ENCODE measurements at regions not wholly inside any gene's neighbourhood (a gene's known extent, or its start where the extent isn't known, plus 50 kb on each side); places are given as distances from the start of the nearest gene placed in this dataset.
A peak's percentile ranks its signal among the peaks of the same experiment; 100 is the strongest.

DNA sequence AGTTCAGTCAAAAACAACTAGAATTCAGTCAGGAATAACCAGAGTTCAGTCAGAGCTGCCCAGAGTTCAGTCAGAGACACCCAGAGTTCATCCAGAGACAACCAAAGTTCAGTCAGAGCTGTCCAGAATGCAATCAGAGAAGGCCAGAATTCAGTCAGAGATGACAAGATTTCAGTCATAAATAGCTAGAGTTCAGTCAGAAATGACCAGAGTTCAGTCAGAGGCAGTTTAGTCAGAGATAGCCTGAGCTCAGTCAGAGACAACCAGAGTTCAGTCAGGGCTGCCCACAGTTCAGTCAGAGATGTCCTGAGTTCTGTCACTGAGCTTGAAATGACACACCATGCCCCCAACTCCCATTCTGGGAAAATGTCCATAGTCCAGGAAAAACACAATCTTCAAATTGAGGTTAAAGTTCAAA lies 1102.8 kb downstream of the BCL11B start:
- H3K4me3 ChIP-seq (ENCODE audit: low read depth in 1 of 3, low read length in 3 of 3), result no peak overlapping the region
- H3K27me3 ChIP-seq (ENCODE audit: control insufficient read depth in 3 of 3, insufficient read depth in 3 of 3, low read length in 3 of 3), result no peaks in the 10 kb centered on the region
- no peaks in the 10 kb centered on the region for H3K36me3 ChIP-seq (ENCODE audit: control insufficient read depth in 3 of 3, insufficient read depth in 2 of 3, low read depth in 1 of 3, low read length in 3 of 3)
- no peaks in the 10 kb centered on the region for H3K4me1 ChIP-seq (ENCODE audit: control insufficient read depth in 3 of 3, insufficient read depth in 2 of 3, low read depth in 1 of 3, low read length in 2 of 3)
- no peak overlapping the region for H3K27ac ChIP-seq (ENCODE audit: low read depth in 1 of 3, low read length in 2 of 3)
- no peak for DNase-seq
- no peaks in the 10 kb centered on the region for H3K9me3 ChIP-seq (ENCODE audit: control insufficient read depth in 2 of 2, insufficient read depth in 1 of 2, low read depth in 1 of 2, low read length in 1 of 2)
- FAIRE-seq, result no peak

DNA sequence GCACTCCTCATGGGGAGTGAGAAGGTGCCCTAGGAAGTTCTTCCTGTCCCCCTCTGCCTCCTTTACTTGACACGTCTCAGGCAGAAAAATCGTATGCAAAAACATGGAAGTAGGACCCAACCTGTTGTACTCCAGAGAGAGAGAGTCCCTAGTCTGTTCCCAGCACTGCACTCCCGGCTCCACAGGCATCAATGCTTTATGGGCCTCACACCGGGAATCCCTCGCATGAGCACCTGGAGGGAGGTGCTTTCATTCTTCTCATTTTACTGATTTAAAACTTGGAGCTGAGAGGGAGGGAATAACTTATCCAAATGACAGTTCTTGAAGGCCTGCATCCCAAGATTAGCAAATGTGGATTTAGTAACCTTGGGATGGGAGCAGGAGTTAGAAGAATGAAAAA lies 1101.4 kb downstream of the BCL11B start:
- 48 to 62% (median 61%) methylated on average over 5 of the region's 5 CpGs for WGBS, 3 donors
- Histone ChIP-seq H3K4me1 (ENCODE audit: control insufficient read depth in 3 of 3, insufficient read depth in 2 of 3, low read depth in 1 of 3, low read length in 2 of 3) (no peaks in the 10 kb centered on the region), H3K36me3 (ENCODE audit: control insufficient read depth in 3 of 3, insufficient read depth in 2 of 3, low read depth in 1 of 3, low read length in 3 of 3) (no peaks in the 10 kb centered on the region), H3K27ac (ENCODE audit: low read depth in 1 of 3, low read length in 2 of 3) (no peak overlapping the region), H3K4me3 (ENCODE audit: low read depth in 1 of 3, low read length in 3 of 3) (no peak overlapping the region), H3K27me3 (ENCODE audit: control insufficient read depth in 3 of 3, insufficient read depth in 3 of 3, low read length in 3 of 3) (no peaks in the 10 kb centered on the region), H3K9me3 (ENCODE audit: control insufficient read depth in 2 of 2, insufficient read depth in 1 of 2, low read depth in 1 of 2, low read length in 1 of 2) (no peaks in the 10 kb centered on the region)
- DNase-seq (no peak), FAIRE-seq (no peak)

DNA sequence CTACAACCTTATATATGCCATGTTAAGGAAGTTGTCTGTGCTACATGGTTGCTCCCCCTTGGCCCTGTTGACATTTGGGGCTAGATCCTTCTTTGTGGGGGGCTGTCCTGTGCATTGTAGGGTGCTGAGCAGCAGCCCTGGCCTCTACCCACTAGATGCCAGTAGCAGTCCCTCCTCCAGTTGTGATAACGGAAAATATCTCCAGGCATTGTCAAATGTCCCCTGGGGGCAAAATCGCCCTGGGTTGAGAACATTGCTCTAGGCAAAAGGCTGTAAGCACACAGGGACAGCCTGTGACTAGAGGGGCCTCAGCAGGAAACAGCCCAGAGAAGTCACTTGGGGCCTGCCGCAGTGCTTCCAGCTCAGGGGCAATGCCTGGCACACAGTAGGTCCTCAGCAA lies 1100.3 kb downstream of the BCL11B start:
- FAIRE-seq, result no peak

GRCh38 chr14:98172243-98172778 lies 1099.7 kb downstream of the BCL11B start:
- no peak overlapping the region for H3K27ac ChIP-seq (ENCODE audit: low read depth in 1 of 3, low read length in 2 of 3)
- WGBS, 3 donors, result 79 to 91% (median 85%) methylated on average over 5 of the region's 5 CpGs
- no peaks in the 10 kb centered on the region for H3K9me3 ChIP-seq (ENCODE audit: control insufficient read depth in 2 of 2, insufficient read depth in 1 of 2, low read depth in 1 of 2, low read length in 1 of 2)
- no peaks in the 10 kb centered on the region for H3K36me3 ChIP-seq (ENCODE audit: control insufficient read depth in 3 of 3, insufficient read depth in 2 of 3, low read depth in 1 of 3, low read length in 3 of 3)
- peaks cover 0 to 3% (median 0%) of the 10 kb centered on the region in 3 donors for H3K4me1 ChIP-seq (ENCODE audit: control insufficient read depth in 3 of 3, insufficient read depth in 2 of 3, low read depth in 1 of 3, low read length in 2 of 3)
- no peak overlapping the region for H3K4me3 ChIP-seq (ENCODE audit: low read depth in 1 of 3, low read length in 3 of 3)
- no peaks in the 10 kb centered on the region for H3K27me3 ChIP-seq (ENCODE audit: control insufficient read depth in 3 of 3, insufficient read depth in 3 of 3, low read length in 3 of 3)
- FAIRE-seq (no peak), DNase-seq (no peak)

More for the DNA sequence above, 1100.3 kb downstream of the BCL11B start:
- Histone ChIP-seq H3K4me3 (ENCODE audit: low read depth in 1 of 3, low read length in 3 of 3) (no peak overlapping the region), H3K27ac (ENCODE audit: low read depth in 1 of 3, low read length in 2 of 3) (no peak overlapping the region), H3K4me1 (ENCODE audit: control insufficient read depth in 3 of 3, insufficient read depth in 2 of 3, low read depth in 1 of 3, low read length in 2 of 3) (peaks cover 0 to 3% (median 0%) of the 10 kb centered on the region in 3 donors), H3K9me3 (ENCODE audit: control insufficient read depth in 2 of 2, insufficient read depth in 1 of 2, low read depth in 1 of 2, low read length in 1 of 2) (no peaks in the 10 kb centered on the region), H3K36me3 (ENCODE audit: control insufficient read depth in 3 of 3, insufficient read depth in 2 of 3, low read depth in 1 of 3, low read length in 3 of 3) (no peaks in the 10 kb centered on the region), H3K27me3 (ENCODE audit: control insufficient read depth in 3 of 3, insufficient read depth in 3 of 3, low read length in 3 of 3) (no peaks in the 10 kb centered on the region)
- no peak for DNase-seq
- 79 to 100% (median 88%) methylated on average over 3 of the region's 3 CpGs for WGBS, 3 donors

- H3K36me3 ChIP-seq (ENCODE audit: control insufficient read depth in 3 of 3, insufficient read depth in 2 of 3, low read depth in 1 of 3, low read length in 3 of 3), result no peaks in the 10 kb centered on the region
- peak overlapping the region in 1 of 3 donors; percentile 56 for H3K27ac ChIP-seq (ENCODE audit: low read depth in 1 of 3, low read length in 2 of 3)
- H3K9me3 ChIP-seq (ENCODE audit: control insufficient read depth in 2 of 2, insufficient read depth in 1 of 2, low read depth in 1 of 2, low read length in 1 of 2), result no peaks in the 10 kb centered on the region
- no peak overlapping the region for H3K4me3 ChIP-seq (ENCODE audit: low read depth in 1 of 3, low read length in 3 of 3)
- H3K27me3 ChIP-seq (ENCODE audit: control insufficient read depth in 3 of 3, insufficient read depth in 3 of 3, low read length in 3 of 3), result no peaks in the 10 kb centered on the region
- FAIRE-seq (no peak), DNase-seq (peak; percentile 14 to 46)
- WGBS, 3 donors, result 18 to 23% (median 21%) methylated on average over 7 of the region's 7 CpGs
- H3K4me1 ChIP-seq (ENCODE audit: control insufficient read depth in 3 of 3, insufficient read depth in 2 of 3, low read depth in 1 of 3, low read length in 2 of 3), result peaks cover 0 to 3% (median 0%) of the 10 kb centered on the region in 3 donors
These were observed 1098.7 kb downstream of the BCL11B start for GRCh38 chr14:98173305-98173704.

- no peaks in the 10 kb centered on the region for H3K27me3 ChIP-seq (ENCODE audit: control insufficient read depth in 3 of 3, insufficient read depth in 3 of 3, low read length in 3 of 3)
- DNase-seq, result no peak
- H3K4me1 ChIP-seq (ENCODE audit: control insufficient read depth in 3 of 3, insufficient read depth in 2 of 3, low read depth in 1 of 3, low read length in 2 of 3), result peaks cover 0 to 3% (median 0%) of the 10 kb centered on the region in 3 donors
- H3K27ac ChIP-seq (ENCODE audit: low read depth in 1 of 3, low read length in 2 of 3), result peak overlapping the region in 1 of 3 donors; percentile 45
- H3K36me3 ChIP-seq (ENCODE audit: control insufficient read depth in 3 of 3, insufficient read depth in 2 of 3, low read depth in 1 of 3, low read length in 3 of 3), result no peaks in the 10 kb centered on the region
- H3K9me3 ChIP-seq (ENCODE audit: control insufficient read depth in 2 of 2, insufficient read depth in 1 of 2, low read depth in 1 of 2, low read length in 1 of 2), result no peaks in the 10 kb centered on the region
- no peak overlapping the region for H3K4me3 ChIP-seq (ENCODE audit: low read depth in 1 of 3, low read length in 3 of 3)
- no peak for FAIRE-seq
- 51 to 73% (median 71%) methylated on average over 2 of the region's 2 CpGs for WGBS, 3 donors
These were observed 1098.0 kb downstream of the BCL11B start for GRCh38 chr14:98174041-98174440.

GRCh38 chr14:98175436-98175835 lies 1096.6 kb downstream of the BCL11B start:
- peak overlapping the region in 1 of 3 donors; percentile 48 for H3K27ac ChIP-seq (ENCODE audit: low read depth in 1 of 3, low read length in 2 of 3)
- no peak for FAIRE-seq

DNA sequence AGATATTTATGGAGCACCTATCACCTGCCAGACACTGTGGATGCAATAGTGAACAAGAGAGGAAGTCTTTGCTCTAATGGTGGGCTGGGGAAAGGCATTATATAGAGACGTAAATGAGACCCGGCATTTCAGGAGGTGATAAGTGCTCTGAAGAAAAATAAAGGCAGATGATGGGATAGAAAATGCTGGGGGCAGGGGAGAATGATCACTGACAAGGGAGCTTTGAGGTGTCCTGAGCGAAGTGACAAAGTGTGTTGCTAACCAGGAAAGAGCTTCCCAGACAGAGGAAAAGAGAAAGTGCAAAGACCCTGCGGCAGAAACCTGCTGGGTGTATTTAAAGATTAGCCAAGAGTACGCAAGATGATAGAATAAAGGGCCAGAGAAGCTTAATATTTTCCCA lies 1096.1 kb downstream of the BCL11B start:
- no peaks in the 10 kb centered on the region for H3K9me3 ChIP-seq (ENCODE audit: control insufficient read depth in 2 of 2, insufficient read depth in 1 of 2, low read depth in 1 of 2, low read length in 1 of 2)
- H3K36me3 ChIP-seq (ENCODE audit: control insufficient read depth in 3 of 3, insufficient read depth in 2 of 3, low read depth in 1 of 3, low read length in 3 of 3), result no peaks in the 10 kb centered on the region
- WGBS, 3 donors, result 75 to 78% (median 76%) methylated on average over 5 of the region's 5 CpGs
- H3K27ac ChIP-seq (ENCODE audit: low read depth in 1 of 3, low read length in 2 of 3), result no peak overlapping the region
- H3K4me1 ChIP-seq (ENCODE audit: control insufficient read depth in 3 of 3, insufficient read depth in 2 of 3, low read depth in 1 of 3, low read length in 2 of 3), result peaks cover 0 to 3% (median 0%) of the 10 kb centered on the region in 3 donors
- no peak overlapping the region for H3K4me3 ChIP-seq (ENCODE audit: low read depth in 1 of 3, low read length in 3 of 3)
- no peak for FAIRE-seq
- no peak for DNase-seq
- no peaks in the 10 kb centered on the region for H3K27me3 ChIP-seq (ENCODE audit: control insufficient read depth in 3 of 3, insufficient read depth in 3 of 3, low read length in 3 of 3)

More at GRCh38 chr14:98175436-98175835, 1096.6 kb downstream of the BCL11B start:
- peak in 1 of 2 donors; percentile 19 for DNase-seq
- no peaks in the 10 kb centered on the region for H3K9me3 ChIP-seq (ENCODE audit: control insufficient read depth in 2 of 2, insufficient read depth in 1 of 2, low read depth in 1 of 2, low read length in 1 of 2)
- WGBS, 3 donors, result 79 to 92% (median 85%) methylated on average over 4 of the region's 4 CpGs
- H3K4me1 ChIP-seq (ENCODE audit: control insufficient read depth in 3 of 3, insufficient read depth in 2 of 3, low read depth in 1 of 3, low read length in 2 of 3), result peaks cover 0 to 3% (median 0%) of the 10 kb centered on the region in 3 donors
- H3K36me3 ChIP-seq (ENCODE audit: control insufficient read depth in 3 of 3, insufficient read depth in 2 of 3, low read depth in 1 of 3, low read length in 3 of 3), result no peaks in the 10 kb centered on the region
- H3K27me3 ChIP-seq (ENCODE audit: control insufficient read depth in 3 of 3, insufficient read depth in 3 of 3, low read length in 3 of 3), result no peaks in the 10 kb centered on the region
- no peak overlapping the region for H3K4me3 ChIP-seq (ENCODE audit: low read depth in 1 of 3, low read length in 3 of 3)

DNA sequence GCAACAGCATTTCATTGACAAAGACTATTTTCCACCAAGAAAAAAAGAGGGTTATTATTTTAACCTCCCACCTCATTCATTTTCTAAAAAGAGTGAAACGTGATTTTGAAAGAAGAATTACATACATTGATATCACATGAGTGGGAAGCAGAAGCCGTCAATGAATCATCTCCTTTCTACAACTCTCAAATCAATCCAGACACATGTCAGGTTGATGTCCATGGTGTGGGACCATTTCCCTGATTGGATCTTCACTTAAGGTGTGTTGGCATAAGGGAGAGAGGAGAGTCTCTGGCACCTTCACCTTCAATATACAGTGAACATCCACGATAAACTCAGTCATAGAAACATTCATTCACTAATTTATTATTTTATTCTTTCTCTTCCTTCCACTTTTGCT lies 1095.1 kb downstream of the BCL11B start:
- FAIRE-seq (no peak), DNase-seq (no peak)
- no peaks in the 10 kb centered on the region for H3K36me3 ChIP-seq (ENCODE audit: control insufficient read depth in 3 of 3, insufficient read depth in 2 of 3, low read depth in 1 of 3, low read length in 3 of 3)
- WGBS, 3 donors, result 67 to 76% (median 75%) methylated on average over 3 of the region's 3 CpGs
- H3K27me3 ChIP-seq (ENCODE audit: control insufficient read depth in 3 of 3, insufficient read depth in 3 of 3, low read length in 3 of 3), result no peaks in the 10 kb centered on the region
- H3K9me3 ChIP-seq (ENCODE audit: control insufficient read depth in 2 of 2, insufficient read depth in 1 of 2, low read depth in 1 of 2, low read length in 1 of 2), result no peaks in the 10 kb centered on the region
- H3K4me3 ChIP-seq (ENCODE audit: low read depth in 1 of 3, low read length in 3 of 3), result no peak overlapping the region
- H3K4me1 ChIP-seq (ENCODE audit: control insufficient read depth in 3 of 3, insufficient read depth in 2 of 3, low read depth in 1 of 3, low read length in 2 of 3), result peaks cover 0 to 3% (median 0%) of the 10 kb centered on the region in 3 donors
- no peak overlapping the region for H3K27ac ChIP-seq (ENCODE audit: low read depth in 1 of 3, low read length in 2 of 3)
